ENCODE measurements at regions not wholly inside any gene's neighbourhood (a gene's known extent, or its start where the extent isn't known, plus 50 kb on each side); places are given as distances from the start of the nearest gene placed in this dataset.

GRCh38 chr17:54153423-54153822, 330.7 kb downstream of the KIF2B start:
- H3K27me3 ChIP-seq (ENCODE audit: insufficient read depth, low read depth, low read length) = no peaks in the 10 kb centered on the region

DNA sequence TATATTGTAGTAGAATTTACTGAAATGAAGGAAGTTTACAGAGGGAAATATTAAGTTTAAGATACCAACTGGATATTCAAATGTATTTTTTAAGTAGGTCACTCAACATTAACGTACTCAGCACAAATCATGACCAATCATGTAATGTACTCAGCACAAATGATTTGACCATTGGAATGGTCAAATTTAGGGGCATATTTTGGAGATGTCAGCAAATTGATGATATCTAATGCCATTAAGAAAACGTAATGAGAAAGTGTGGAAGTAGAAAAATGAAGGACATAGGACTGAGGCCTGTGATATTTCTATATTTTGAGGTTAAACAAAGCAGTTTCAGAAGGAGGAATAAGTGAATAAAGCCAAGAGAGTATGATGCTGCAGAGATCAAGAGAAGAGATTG, 334.8 kb downstream of the KIF2B start:
- Histone ChIP-seq H3K27ac (ENCODE audit: low read length) (no peak overlapping the region), H3K79me2 (replicated peaks; ENCODE audit: insufficient read depth, low read length) (no peaks in the 10 kb centered on the region), H3F3A (ENCODE audit: insufficient read depth, low read length, poor library complexity, severe bottlenecking) (no peaks in the 10 kb centered on the region), H3K27me3 (ENCODE audit: insufficient read depth, low read depth, low read length) (no peaks in the 10 kb centered on the region), H3K36me3 (ENCODE audit: insufficient read depth, low read length) (no peaks in the 10 kb centered on the region), H3K4me3 (ENCODE audit: low read length) (no peak overlapping the region), H2AFZ (ENCODE audit: low read depth, low read length) (no peak overlapping the region), H4K20me1 (ENCODE audit: insufficient read depth) (no peaks in the 10 kb centered on the region), H3K9me2 (ENCODE audit: insufficient read depth, low read length) (no peaks in the 10 kb centered on the region), H3K4me2 (ENCODE audit: low read length) (no peak overlapping the region), H3K9me3 (ENCODE audit: low read length) (no peaks in the 10 kb centered on the region), H3K9ac (ENCODE audit: low read length) (no peak overlapping the region)
- TF ChIP-seq TAF1 (IDR thresholded peaks at IDR 0.05; ENCODE audit: low read depth) (no peak), SMC3 (conservative IDR thresholded peaks at IDR 0.05; ENCODE audit: poor library complexity) (no peak), EP300 (conservative IDR thresholded peaks at IDR 0.05; ENCODE audit: poor library complexity, severe bottlenecking) (no peak), EZH2 (IDR thresholded peaks at IDR 0.05; ENCODE audit: borderline replicate concordance, insufficient read depth, low read length, poor library complexity, severe bottlenecking) (no peak)

More at GRCh38 chr17:54153423-54153822, 330.7 kb downstream of the KIF2B start:
- Histone ChIP-seq H3K9ac (ENCODE audit: low read length) (no peak overlapping the region), H3K36me3 (ENCODE audit: insufficient read depth, low read length) (no peaks in the 10 kb centered on the region), H2AFZ (ENCODE audit: low read depth, low read length) (no peak overlapping the region), H3K9me3 (ENCODE audit: low read length) (no peaks in the 10 kb centered on the region), H3K79me2 (replicated peaks; ENCODE audit: insufficient read depth, low read length) (no peaks in the 10 kb centered on the region), H3K4me2 (ENCODE audit: low read length) (no peak overlapping the region), H3F3A (ENCODE audit: insufficient read depth, low read length, poor library complexity, severe bottlenecking) (no peaks in the 10 kb centered on the region), H3K9me2 (ENCODE audit: insufficient read depth, low read length) (no peaks in the 10 kb centered on the region), H3K4me3 (ENCODE audit: low read length) (no peak overlapping the region), H3K27ac (ENCODE audit: low read length) (no peak overlapping the region), H4K20me1 (ENCODE audit: insufficient read depth) (no peaks in the 10 kb centered on the region)
- TF ChIP-seq CTCF (IDR thresholded peaks at IDR 0.05; ENCODE audit: poor library complexity, severe bottlenecking) (no peak), SMC3 (conservative IDR thresholded peaks at IDR 0.05; ENCODE audit: poor library complexity) (no peak)

- Histone ChIP-seq H3K4me2 (ENCODE audit: low read length) (no peak overlapping the region), H2AFZ (ENCODE audit: low read depth, low read length) (no peak overlapping the region), H3K27me3 (ENCODE audit: insufficient read depth, low read depth, low read length) (no peaks in the 10 kb centered on the region), H3K9me2 (ENCODE audit: insufficient read depth, low read length) (no peaks in the 10 kb centered on the region), H3K9me3 (ENCODE audit: low read length) (no peaks in the 10 kb centered on the region), H3K79me2 (replicated peaks; ENCODE audit: insufficient read depth, low read length) (no peaks in the 10 kb centered on the region), H3K9ac (ENCODE audit: low read length) (no peak overlapping the region), H3K4me3 (ENCODE audit: low read length) (no peak overlapping the region), H4K20me1 (ENCODE audit: insufficient read depth) (no peaks in the 10 kb centered on the region), H3K36me3 (ENCODE audit: insufficient read depth, low read length) (no peaks in the 10 kb centered on the region), H3F3A (ENCODE audit: insufficient read depth, low read length, poor library complexity, severe bottlenecking) (no peaks in the 10 kb centered on the region), H3K27ac (ENCODE audit: low read length) (no peak overlapping the region)
- TF ChIP-seq SMC3 (conservative IDR thresholded peaks at IDR 0.05; ENCODE audit: poor library complexity) = peak; percentile 95
- TF ChIP-seq EP300 (conservative IDR thresholded peaks at IDR 0.05; ENCODE audit: poor library complexity, severe bottlenecking) = no peak
- TF ChIP-seq TAF1 (IDR thresholded peaks at IDR 0.05; ENCODE audit: low read depth) = no peak
- no peak for TF ChIP-seq MXI1 (conservative IDR thresholded peaks at IDR 0.05; ENCODE audit: poor library complexity, severe bottlenecking)
- no peak for TF ChIP-seq POLR2AphosphoS5 (IDR thresholded peaks at IDR 0.05)
- TF ChIP-seq, protein P1, sequence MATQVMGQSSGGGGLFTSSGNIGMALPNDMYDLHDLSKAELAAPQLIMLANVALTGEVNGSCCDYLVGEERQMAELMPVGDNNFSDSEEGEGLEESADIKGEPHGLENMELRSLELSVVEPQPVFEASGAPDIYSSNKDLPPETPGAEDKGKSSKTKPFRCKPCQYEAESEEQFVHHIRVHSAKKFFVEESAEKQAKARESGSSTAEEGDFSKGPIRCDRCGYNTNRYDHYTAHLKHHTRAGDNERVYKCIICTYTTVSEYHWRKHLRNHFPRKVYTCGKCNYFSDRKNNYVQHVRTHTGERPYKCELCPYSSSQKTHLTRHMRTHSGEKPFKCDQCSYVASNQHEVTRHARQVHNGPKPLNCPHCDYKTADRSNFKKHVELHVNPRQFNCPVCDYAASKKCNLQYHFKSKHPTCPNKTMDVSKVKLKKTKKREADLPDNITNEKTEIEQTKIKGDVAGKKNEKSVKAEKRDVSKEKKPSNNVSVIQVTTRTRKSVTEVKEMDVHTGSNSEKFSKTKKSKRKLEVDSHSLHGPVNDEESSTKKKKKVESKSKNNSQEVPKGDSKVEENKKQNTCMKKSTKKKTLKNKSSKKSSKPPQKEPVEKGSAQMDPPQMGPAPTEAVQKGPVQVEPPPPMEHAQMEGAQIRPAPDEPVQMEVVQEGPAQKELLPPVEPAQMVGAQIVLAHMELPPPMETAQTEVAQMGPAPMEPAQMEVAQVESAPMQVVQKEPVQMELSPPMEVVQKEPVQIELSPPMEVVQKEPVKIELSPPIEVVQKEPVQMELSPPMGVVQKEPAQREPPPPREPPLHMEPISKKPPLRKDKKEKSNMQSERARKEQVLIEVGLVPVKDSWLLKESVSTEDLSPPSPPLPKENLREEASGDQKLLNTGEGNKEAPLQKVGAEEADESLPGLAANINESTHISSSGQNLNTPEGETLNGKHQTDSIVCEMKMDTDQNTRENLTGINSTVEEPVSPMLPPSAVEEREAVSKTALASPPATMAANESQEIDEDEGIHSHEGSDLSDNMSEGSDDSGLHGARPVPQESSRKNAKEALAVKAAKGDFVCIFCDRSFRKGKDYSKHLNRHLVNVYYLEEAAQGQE (IDR thresholded peaks at IDR 0.05; ENCODE audit: borderline replicate concordance) = no peak
- peak; percentile 85 for TF ChIP-seq CTCF (IDR thresholded peaks at IDR 0.05; ENCODE audit: poor library complexity, severe bottlenecking)
- peak; percentile 94 for TF ChIP-seq RAD21 (conservative IDR thresholded peaks at IDR 0.05)
- TF ChIP-seq EZH2 (IDR thresholded peaks at IDR 0.05; ENCODE audit: borderline replicate concordance, insufficient read depth, low read length, poor library complexity, severe bottlenecking) = no peak
Measured at GRCh38 chr17:54172096-54172984, 349.6 kb downstream of the KIF2B start.
